ENCODE measurements at regions not wholly inside any gene's neighbourhood (a gene's known extent, or its start where the extent isn't known, plus 50 kb on each side); places are given as distances from the start of the nearest gene placed in this dataset.

- H3K36me3 ChIP-seq, result no peaks in the 10 kb centered on the region
- H3K27ac ChIP-seq, result no peak overlapping the region
- no peaks in the 10 kb centered on the region for H3K9me3 ChIP-seq
- intact Hi-C loops (cut with DNase I), result no loop called here
- WGBS, 2 donors, result 0 to 17% methylated on average over 1 of the region's 1 CpG
- H3K4me3 ChIP-seq, result no peak overlapping the region
- DNase-seq, result no peak
- TF ChIP-seq, protein P1, sequence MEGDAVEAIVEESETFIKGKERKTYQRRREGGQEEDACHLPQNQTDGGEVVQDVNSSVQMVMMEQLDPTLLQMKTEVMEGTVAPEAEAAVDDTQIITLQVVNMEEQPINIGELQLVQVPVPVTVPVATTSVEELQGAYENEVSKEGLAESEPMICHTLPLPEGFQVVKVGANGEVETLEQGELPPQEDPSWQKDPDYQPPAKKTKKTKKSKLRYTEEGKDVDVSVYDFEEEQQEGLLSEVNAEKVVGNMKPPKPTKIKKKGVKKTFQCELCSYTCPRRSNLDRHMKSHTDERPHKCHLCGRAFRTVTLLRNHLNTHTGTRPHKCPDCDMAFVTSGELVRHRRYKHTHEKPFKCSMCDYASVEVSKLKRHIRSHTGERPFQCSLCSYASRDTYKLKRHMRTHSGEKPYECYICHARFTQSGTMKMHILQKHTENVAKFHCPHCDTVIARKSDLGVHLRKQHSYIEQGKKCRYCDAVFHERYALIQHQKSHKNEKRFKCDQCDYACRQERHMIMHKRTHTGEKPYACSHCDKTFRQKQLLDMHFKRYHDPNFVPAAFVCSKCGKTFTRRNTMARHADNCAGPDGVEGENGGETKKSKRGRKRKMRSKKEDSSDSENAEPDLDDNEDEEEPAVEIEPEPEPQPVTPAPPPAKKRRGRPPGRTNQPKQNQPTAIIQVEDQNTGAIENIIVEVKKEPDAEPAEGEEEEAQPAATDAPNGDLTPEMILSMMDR (IDR thresholded peaks at IDR 0.05), result no peak
- H3K27me3 ChIP-seq, result no peaks in the 10 kb centered on the region
- FAIRE-seq, result no peak
- H3K4me1 ChIP-seq, result no peaks in the 10 kb centered on the region
- ATAC-seq, result no peak
These were observed 189.8 kb downstream of the HHIPL2 start for GRCh38 chr1:222358100-222358499.

DNA sequence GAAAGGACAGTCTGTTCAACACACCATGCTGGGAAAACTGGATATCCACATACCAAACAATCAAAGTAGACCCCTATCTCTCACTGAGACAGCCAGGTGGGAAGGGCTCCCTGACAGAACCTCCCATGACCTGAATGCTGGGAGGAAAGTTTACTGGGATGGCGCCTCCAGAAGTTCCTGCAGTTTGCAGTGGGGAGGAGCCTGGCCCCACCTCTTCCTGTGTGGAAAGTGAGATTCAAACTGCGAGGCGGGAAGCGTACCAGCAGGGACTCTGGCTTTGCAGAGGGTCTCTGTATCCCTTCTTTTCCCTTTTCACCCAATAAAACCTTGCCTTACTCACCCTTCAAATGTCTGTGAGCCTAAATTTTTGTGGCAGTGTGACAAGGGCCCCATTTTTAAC lies 190.7 kb downstream of the HHIPL2 start:
- TF ChIP-seq, protein P1 (IDR thresholded peaks at IDR 0.05), result no peak
- 69 to 75% methylated on average over 4 of the region's 4 CpGs for WGBS, 2 donors
- intact Hi-C loops (cut with DNase I), result no loop called here
- ATAC-seq, result no peak
- Histone ChIP-seq H3K27ac (no peak overlapping the region), H3K27me3 (no peaks in the 10 kb centered on the region), H3K36me3 (no peaks in the 10 kb centered on the region), H3K4me1 (no peaks in the 10 kb centered on the region), H3K4me3 (no peak overlapping the region), H3K9me3 (no peaks in the 10 kb centered on the region)
- DNase-seq, result no peak
- no peak for FAIRE-seq

DNA sequence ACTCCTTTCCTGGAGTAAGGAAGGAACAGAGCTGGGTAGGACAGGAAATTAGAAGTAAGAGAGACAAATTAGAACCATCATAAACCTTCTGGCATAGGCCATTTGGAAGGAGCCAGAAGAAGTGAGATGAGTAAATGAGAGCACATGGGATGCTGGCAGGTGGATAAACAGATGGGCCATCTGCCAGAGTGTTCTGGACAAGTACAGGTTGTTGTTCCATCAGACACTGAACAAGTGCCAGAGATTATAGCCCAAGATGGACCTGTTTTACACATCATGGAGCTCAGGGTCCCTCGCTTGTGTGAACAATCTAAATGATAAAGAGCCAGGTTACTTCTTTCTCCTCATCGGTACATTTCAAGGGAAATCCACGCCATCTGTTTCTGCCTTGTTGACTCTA lies 200.3 kb downstream of the HHIPL2 start:
- Histone ChIP-seq H3K27me3 (no peaks in the 10 kb centered on the region), H3K4me1 (no peaks in the 10 kb centered on the region), H3K36me3 (no peaks in the 10 kb centered on the region), H3K27ac (no peak overlapping the region), H3K4me3 (no peak overlapping the region), H3K9me3 (no peaks in the 10 kb centered on the region)
- FAIRE-seq (no peak), DNase-seq (no peak), ATAC-seq (no peak)
- TF ChIP-seq, protein P1 (IDR thresholded peaks at IDR 0.05), result no peak
- intact Hi-C loops (cut with DNase I), result no loop called here
- WGBS, 2 donors, result 80 to 84% methylated on average over 3 of the region's 3 CpGs

DNA sequence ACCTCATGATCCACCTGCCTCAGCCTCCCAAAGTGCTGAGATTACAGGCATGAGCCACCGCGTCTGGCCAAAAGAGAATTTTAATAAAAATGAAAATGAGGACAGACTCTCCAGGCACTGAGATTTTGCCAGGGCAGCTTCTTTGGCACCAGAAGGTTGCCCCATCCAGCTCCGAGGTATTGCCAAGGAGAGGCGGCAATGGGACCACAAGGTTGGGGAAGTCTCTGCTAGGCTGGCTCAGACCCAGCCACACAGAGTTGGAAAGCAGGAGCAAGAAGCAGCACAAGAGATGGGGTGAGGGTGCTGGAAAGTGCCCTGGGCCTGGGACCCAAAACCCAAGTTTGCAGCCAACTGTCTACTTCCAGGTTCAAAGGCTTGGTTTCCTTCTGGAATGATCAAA lies 200.9 kb downstream of the HHIPL2 start:
- 92 to 95% methylated on average over 4 of the region's 4 CpGs for WGBS, 2 donors
- Histone ChIP-seq H3K9me3 (no peaks in the 10 kb centered on the region), H3K4me1 (no peaks in the 10 kb centered on the region), H3K27ac (no peak overlapping the region), H3K4me3 (no peak overlapping the region), H3K36me3 (no peaks in the 10 kb centered on the region), H3K27me3 (no peaks in the 10 kb centered on the region)
- TF ChIP-seq, protein P1 (IDR thresholded peaks at IDR 0.05), result no peak
- ATAC-seq, result no peak
- intact Hi-C loops (cut with DNase I), result no loop called here
- FAIRE-seq, result no peak
- DNase-seq, result no peak

DNA sequence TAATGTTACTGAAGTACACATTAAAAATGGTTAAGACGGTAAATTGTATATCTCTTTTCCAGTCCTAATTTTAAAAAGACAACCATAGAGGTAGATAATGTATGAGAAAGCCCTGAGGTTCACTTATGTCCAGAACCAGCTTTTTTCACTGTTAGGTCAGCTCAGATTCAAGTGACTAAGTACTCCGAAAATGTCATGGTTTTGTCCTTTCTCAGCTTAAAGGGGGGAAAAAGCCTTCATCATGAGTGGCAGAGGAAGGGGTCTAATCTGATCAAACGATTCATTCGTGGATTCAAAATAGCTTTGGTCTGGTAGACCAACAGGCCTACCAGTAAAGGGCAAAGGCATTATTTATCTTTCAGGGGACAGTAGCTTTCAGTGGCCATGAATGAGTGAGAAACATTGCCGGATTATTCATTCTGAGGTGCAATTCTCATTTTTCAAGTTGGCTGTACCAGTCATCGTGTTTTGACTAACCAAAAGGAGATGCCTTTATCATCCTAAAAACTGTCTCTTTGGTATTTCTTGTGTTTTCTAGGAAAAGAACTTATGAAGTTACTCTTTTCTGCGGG lies 208.4 kb downstream of the HHIPL2 start:
- 69 to 72% methylated on average over 7 of the region's 7 CpGs for WGBS, 2 donors
- intact Hi-C loops (cut with DNase I), result no loop called here

More for the DNA sequence above, 208.4 kb downstream of the HHIPL2 start:
- Histone ChIP-seq H3K4me3 (no peak overlapping the region), H3K36me3 (no peaks in the 10 kb centered on the region), H3K27me3 (no peaks in the 10 kb centered on the region), H3K27ac (no peak overlapping the region), H3K9me3 (no peaks in the 10 kb centered on the region), H3K4me1 (no peaks in the 10 kb centered on the region)
- no peak for DNase-seq
- no peak for ATAC-seq
- TF ChIP-seq, protein P1 (IDR thresholded peaks at IDR 0.05), result no peak
- FAIRE-seq, result no peak
